SU-DHL-6 (cell line): ENCODE measurements at regions not wholly inside any gene's neighbourhood (a gene's known extent, or its start where the extent isn't known, plus 50 kb on each side); places are given as distances from the start of the nearest gene placed in this dataset.

Source experiments
- H2AFZ ChIP-seq: fragments of 200-600 bp; sonication (generic); 2 replicates; pipeline ENCODE4 v1.6.1; 2014; ENCODE audit warnings: low read depth, mild to moderate bottlenecking, moderate library complexity, mixed read lengths, antibody characterized with exemption, low read length; ENCODE audit not compliant: severe bottlenecking
- H3F3A ChIP-seq: fragments of 200-600 bp; shearing (Covaris generic); 2 replicates; pipeline ENCODE4 v1.6.0; 2016; ENCODE audit warnings: antibody characterized with exemption, mild to moderate bottlenecking; ENCODE audit not compliant: insufficient read depth
- H3K27ac ChIP-seq: fragments of 200-600 bp; sonication (generic); 2 replicates; pipeline ENCODE4 v1.5.1; 2016; ENCODE audit warnings: low read depth, mild to moderate bottlenecking, low read length, moderate library complexity, mixed read lengths
- H3K27me3 ChIP-seq: fragments of 200-600 bp; sonication (generic), shearing (Covaris generic); 2 replicates; pipeline ENCODE4 v1.6.0; 2014; ENCODE audit warnings: mild to moderate bottlenecking, low read length
- H3K36me3 ChIP-seq: fragments of 200-600 bp; sonication (generic); 2 replicates; pipeline ENCODE4 v1.6.1; 2014; ENCODE audit warnings: mild to moderate bottlenecking, low read length, mixed read lengths
- H3K4me2 ChIP-seq: fragments of 300-600, 200-600 bp; shearing (Covaris generic), sonication (generic); 2 replicates; pipeline ENCODE4 v1.6.0; 2014; ENCODE audit warnings: low read length, low read depth, mild to moderate bottlenecking; ENCODE audit not compliant: poor library complexity, severe bottlenecking
- H3K4me3 ChIP-seq: fragments of 200-600 bp; sonication (generic); 2 replicates; pipeline ENCODE4 v1.5.1; 2014; ENCODE audit warnings: antibody characterized with exemption, low read length, mild to moderate bottlenecking, mixed read lengths; ENCODE audit not compliant: insufficient read depth, poor library complexity, severe bottlenecking
- H3K79me2 ChIP-seq: fragments of 200-600 bp; sonication (generic); 2 replicates; pipeline ENCODE4 v1.6.1; 2014; ENCODE audit warnings: mild to moderate bottlenecking, low read length, moderate library complexity; ENCODE audit not compliant: insufficient read depth
- H3K9ac ChIP-seq: fragments of 200-600 bp; sonication (generic); 2 replicates; pipeline ENCODE4 v1.7.0; 2014; ENCODE audit warnings: mild to moderate bottlenecking, low read length
- H3K9me2 ChIP-seq: fragments of 200-600 bp; sonication (generic); replicated peaks from 2 replicates; pipeline ENCODE4 v1.6.1; 2014; ENCODE audit warnings: low read length; ENCODE audit not compliant: insufficient read depth
- H3K9me3 ChIP-seq: fragments of 200-600 bp; sonication (generic); 2 replicates; pipeline ENCODE4 v1.6.1; 2014; ENCODE audit warnings: low read length, mixed read lengths; ENCODE audit not compliant: insufficient read depth
- H4K20me1 ChIP-seq: fragments of 200-600 bp; sonication (generic); 2 replicates; pipeline ENCODE4 v1.6.1; 2014; ENCODE audit warnings: low read depth, mild to moderate bottlenecking, antibody characterized with exemption, low read length, moderate library complexity, mixed read lengths
- EZH2phosphoT487 ChIP-seq: fragments of 200-600 bp; sonication (generic), shearing (Covaris generic); conservative IDR thresholded peaks from 2 replicates; pipeline ENCODE4 v1.6.1; 2018; ENCODE audit warnings: mild to moderate bottlenecking, antibody characterized with exemption, low read length, moderate library complexity, mixed read lengths
- TF ChIP-seq, protein P1 (sequence below): fragments of 200-600 bp; sonication (generic); IDR thresholded peaks from one replicate; pipeline ENCODE4 v1.5.1; 2017; ENCODE audit warnings: antibody characterized with exemption, mild to moderate bottlenecking, low read length, moderate library complexity; ENCODE audit not compliant: insufficient read depth, poor library complexity, severe bottlenecking

DNA sequence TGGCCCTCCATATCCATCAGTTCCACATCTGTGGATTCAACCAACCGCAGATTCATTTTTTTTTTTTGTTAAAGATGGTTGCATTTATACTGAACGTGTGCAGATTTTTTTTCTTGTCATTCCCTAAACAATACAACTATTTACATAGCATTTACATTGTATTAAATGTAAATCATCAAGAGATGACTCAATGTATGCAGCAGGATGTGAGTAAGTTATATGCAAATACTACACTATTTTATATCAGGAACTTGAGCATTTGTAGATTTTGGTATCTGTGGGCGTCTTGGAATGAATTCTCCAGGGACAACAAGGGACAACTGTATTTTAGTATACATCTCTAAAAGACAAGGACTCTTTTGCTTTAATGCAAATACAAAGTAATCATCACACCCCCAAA, 299.2 kb upstream of the ZNF608 start:
- Histone ChIP-seq H3K9me2 (no peaks in the 10 kb centered on the region), H3K79me2 (no peaks in the 10 kb centered on the region), H4K20me1 (no peaks in the 10 kb centered on the region), H2AFZ (no peak overlapping the region), H3K36me3 (no peaks in the 10 kb centered on the region), H3K9ac (no peak overlapping the region), H3K27me3 (no peaks in the 10 kb centered on the region), H3K4me3 (no peak overlapping the region), H3F3A (no peaks in the 10 kb centered on the region), H3K9me3 (no peaks in the 10 kb centered on the region), H3K4me2 (no peak overlapping the region), H3K27ac (no peak overlapping the region)
- no peak for TF ChIP-seq EZH2phosphoT487
- TF ChIP-seq, protein P1, sequence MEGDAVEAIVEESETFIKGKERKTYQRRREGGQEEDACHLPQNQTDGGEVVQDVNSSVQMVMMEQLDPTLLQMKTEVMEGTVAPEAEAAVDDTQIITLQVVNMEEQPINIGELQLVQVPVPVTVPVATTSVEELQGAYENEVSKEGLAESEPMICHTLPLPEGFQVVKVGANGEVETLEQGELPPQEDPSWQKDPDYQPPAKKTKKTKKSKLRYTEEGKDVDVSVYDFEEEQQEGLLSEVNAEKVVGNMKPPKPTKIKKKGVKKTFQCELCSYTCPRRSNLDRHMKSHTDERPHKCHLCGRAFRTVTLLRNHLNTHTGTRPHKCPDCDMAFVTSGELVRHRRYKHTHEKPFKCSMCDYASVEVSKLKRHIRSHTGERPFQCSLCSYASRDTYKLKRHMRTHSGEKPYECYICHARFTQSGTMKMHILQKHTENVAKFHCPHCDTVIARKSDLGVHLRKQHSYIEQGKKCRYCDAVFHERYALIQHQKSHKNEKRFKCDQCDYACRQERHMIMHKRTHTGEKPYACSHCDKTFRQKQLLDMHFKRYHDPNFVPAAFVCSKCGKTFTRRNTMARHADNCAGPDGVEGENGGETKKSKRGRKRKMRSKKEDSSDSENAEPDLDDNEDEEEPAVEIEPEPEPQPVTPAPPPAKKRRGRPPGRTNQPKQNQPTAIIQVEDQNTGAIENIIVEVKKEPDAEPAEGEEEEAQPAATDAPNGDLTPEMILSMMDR: no peak

DNA sequence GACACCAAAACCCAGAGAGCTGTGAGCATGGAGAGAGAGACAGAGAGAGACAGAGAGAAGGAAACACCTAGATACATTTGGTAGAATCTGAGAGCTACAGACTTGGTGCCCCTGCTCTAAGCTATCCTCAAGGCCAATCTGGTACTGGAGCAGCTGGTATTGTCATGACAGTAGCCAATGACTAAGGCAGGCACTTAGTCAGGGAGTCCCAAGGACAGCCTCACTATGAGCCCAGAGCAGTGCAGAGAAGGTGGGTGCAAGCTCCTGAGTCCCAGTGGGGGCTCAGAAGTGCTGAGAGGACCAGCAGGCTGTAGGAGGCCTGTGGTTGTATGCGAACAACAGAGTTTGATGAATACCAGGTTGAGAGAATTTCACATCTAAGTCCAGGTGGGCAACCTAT, 300.4 kb upstream of the ZNF608 start:
- TF ChIP-seq, protein P1: no peak
- no peak for TF ChIP-seq EZH2phosphoT487
- no peaks in the 10 kb centered on the region for H3K79me2 ChIP-seq
- H3K4me2 ChIP-seq: no peak overlapping the region

DNA sequence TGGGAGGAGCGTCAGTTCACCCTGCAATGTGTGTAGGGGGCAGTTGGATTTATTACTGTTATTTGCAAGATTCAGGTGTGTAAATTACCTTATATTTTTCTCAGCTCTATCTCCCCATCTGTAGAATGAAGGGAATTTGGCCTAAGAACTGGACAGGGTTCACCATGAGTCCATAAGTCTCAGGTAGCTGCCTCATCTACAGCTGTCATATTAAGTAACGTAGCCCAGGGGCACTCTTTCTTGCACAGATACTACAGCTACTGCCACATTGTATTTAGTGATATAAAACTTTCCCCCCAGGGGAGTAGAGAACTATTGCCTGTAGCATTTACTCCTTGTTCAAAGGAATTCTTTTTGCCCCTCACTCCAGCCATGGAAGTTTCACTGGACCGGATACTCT, 301.4 kb upstream of the ZNF608 start:
- Histone ChIP-seq H3K4me3 (no peak overlapping the region), H3K27me3 (no peaks in the 10 kb centered on the region), H3K36me3 (no peaks in the 10 kb centered on the region), H4K20me1 (no peaks in the 10 kb centered on the region), H3K9me3 (no peaks in the 10 kb centered on the region), H3K9me2 (no peaks in the 10 kb centered on the region), H3K4me2 (no peak overlapping the region), H3K79me2 (no peaks in the 10 kb centered on the region), H3K9ac (no peak overlapping the region), H3K27ac (no peak overlapping the region), H3F3A (no peaks in the 10 kb centered on the region), H2AFZ (no peak overlapping the region)
- no peak for TF ChIP-seq EZH2phosphoT487
- TF ChIP-seq, protein P1: no peak

More for the DNA sequence above, 300.4 kb upstream of the ZNF608 start:
- Histone ChIP-seq H4K20me1 (no peaks in the 10 kb centered on the region), H3K36me3 (no peaks in the 10 kb centered on the region), H3K4me3 (no peak overlapping the region), H3K27me3 (no peaks in the 10 kb centered on the region), H3F3A (no peaks in the 10 kb centered on the region), H3K9ac (no peak overlapping the region), H3K27ac (no peak overlapping the region), H3K9me3 (no peaks in the 10 kb centered on the region), H2AFZ (no peak overlapping the region), H3K9me2 (no peaks in the 10 kb centered on the region)
